HG03460 (cell line): ENCODE measurements at regions not wholly inside any gene's neighbourhood (a gene's known extent, or its start where the extent isn't known, plus 50 kb on each side); places are given as distances from the start of the nearest gene placed in this dataset.
"Not testable (repeated sequence)": the region's sequence is repeated elsewhere in the genome, so short reads cannot be mapped to it uniquely, and the experiment has no call there.

ENCODE experiments used
- ATAC-seq: cut with Tn5 transposase; IDR thresholded peaks from one replicate; pipeline ENCODE4 v1.9.1; 2021; ENCODE audit not compliant: unreplicated experiment

GRCh38 chr2:77831898-77832297, 309.7 kb upstream of the LRRTM4 start:
- no peak for ATAC-seq

- no peak for ATAC-seq
Observed at GRCh38 chr2:77834360-77835002, 312.3 kb upstream of the LRRTM4 start.

- no peak for ATAC-seq
Observed at GRCh38 chr2:77838441-77838840, 316.3 kb upstream of the LRRTM4 start.

DNA sequence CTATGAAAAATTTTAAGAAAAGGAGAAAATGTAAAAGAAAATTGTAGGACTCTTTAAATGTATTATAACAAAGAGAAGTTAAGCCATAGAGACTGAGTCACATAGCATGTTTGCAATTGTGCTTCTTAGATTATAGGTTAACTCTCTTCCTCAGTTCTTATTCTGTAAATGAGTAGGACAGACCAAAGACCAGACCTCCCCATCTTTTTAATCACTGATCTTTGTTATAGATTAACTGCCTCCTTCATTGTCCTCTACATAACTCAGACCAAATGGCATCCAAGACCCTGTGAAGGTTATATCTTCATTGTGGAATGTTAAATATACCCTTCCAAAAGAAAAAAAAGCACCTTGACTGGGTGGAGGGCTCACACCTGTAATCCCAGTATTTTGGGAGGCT, 316.9 kb upstream of the LRRTM4 start:
- peak; percentile 82 for ATAC-seq

- no peak for ATAC-seq
Observed at GRCh38 chr2:77862120-77862519, 339.9 kb upstream of the LRRTM4 start.

DNA sequence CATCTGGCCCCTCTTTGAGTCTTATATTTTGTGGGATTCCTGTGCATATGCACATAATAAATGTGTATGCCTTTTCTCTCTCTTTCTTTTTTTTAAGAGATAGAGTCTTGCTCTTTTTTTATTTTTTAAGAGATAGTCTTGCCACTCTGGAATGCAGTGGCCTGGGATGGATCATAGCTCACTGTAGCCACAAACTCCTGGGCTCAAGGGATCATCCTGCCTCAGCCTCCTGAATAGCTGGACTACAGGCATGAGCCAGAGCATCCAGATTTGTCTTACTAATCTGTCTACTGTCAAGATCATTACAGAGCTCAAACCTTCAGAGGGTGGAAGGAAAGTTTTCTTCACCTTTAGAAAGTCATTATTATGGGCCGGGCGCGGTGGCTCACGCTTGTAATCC, 342.2 kb upstream of the LRRTM4 start:
- ATAC-seq, result no peak

DNA sequence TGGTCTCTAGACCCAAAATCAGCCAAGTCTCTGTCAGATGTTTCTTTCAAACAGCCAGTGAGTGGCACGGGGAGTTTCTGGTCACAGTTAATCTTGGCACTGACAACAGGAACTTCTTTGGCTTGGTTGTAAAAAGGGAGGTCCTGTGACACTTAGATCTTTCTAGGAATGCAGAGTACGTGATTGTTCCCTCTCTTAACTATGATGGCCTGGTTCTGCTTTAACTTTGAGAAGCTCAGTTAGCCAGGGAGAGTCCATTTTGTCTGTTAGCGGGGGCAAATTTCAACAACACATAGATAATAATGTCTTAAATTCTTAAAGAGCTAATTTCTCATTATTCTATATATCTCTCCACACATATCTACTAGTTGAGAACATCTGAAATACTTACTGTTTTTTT, 344.5 kb upstream of the LRRTM4 start:
- no peak for ATAC-seq

DNA sequence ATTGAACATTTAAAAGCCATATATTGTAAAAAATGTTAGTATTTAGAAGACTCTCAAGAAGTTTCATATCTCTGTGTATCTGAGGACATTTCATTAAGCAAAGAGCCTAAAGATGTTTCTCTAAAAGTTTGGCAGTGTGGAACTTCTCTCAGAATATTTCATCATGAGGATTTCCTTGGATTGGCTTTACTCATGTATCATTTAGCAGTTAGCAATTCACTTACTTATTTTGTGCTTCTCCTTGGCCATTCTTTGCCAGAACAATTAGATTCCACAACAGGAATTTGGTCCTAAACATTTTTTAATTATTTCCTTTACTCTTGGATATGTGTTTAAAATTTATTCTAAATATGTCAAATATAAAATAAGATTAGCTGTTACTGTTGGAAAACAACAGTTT, 345.0 kb upstream of the LRRTM4 start:
- no peak for ATAC-seq

- ATAC-seq, result no peak
Observed at GRCh38 chr2:77873506-77873905, 351.3 kb upstream of the LRRTM4 start.

GRCh38 chr2:77900211-77900610, 378.0 kb upstream of the LRRTM4 start:
- ATAC-seq, result not testable (repeated sequence)

DNA sequence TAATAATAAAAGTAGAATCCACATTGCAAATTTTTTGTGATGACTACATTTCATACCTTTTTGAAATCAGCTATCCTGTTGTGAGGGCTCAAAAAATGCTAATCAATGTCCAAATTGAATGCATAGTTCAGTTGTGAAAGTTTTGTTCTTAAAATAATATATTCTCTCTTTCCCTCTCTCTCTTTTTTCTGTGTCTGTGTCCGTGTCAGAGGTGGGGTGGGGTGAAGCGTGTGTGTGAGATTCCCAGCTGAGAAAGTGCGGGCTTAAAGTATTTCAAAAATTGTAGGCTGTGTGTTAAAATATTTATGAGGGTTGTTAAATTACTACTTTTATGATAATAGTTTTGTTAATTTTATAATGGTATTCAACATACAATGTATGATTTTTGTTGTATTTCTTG, 388.0 kb upstream of the LRRTM4 start:
- ATAC-seq, result no peak

DNA sequence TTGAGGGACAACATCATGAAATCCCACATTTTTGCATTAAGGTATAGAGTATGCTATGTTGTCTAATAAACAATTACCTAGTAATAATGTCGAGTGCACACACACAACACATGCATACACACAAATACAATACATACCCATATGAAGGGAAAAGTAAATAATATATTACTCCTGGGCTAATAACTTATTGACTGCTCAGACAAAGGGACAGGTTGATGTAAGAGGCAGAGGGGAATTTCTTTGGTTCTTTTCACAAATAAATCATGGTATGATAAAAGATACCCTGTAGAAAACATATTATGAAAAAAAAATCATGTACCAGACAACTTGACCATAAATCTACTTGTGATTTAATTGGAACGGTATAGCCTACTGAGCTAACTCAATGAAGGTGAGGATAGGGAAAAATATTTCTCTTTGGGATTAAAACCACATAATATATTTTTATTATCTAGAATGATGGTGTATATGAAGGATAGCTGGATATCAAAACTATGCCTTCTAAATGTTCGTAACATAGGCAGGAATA, 398.7 kb upstream of the LRRTM4 start:
- no peak for ATAC-seq

GRCh38 chr2:77922567-77922966, 400.4 kb upstream of the LRRTM4 start:
- no peak for ATAC-seq

GRCh38 chr2:77937366-77937765, 415.2 kb upstream of the LRRTM4 start:
- no peak for ATAC-seq

- no peak for ATAC-seq
Observed at GRCh38 chr2:77938462-77938861, 416.3 kb upstream of the LRRTM4 start.

- no peak for ATAC-seq
Observed at GRCh38 chr2:77939370-77939769, 417.2 kb upstream of the LRRTM4 start.

DNA sequence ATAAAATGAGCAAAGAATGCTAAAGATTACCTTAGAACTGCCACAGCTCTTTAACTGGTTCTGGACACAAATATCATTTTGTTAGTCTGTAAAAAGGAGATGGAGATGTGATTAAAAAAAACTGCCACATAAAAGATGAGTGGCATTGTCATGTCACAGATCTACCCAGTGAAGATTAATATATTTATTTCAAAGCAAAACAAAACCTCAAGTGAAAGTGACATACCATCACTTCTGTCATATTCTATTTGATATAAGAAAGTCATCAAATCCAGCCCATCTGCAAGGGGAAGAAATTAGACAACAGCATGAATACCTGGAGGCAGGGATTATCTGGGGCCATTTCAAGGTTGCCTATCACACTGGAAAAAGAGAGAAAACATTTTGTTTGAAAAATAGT, 417.6 kb upstream of the LRRTM4 start:
- no peak for ATAC-seq

DNA sequence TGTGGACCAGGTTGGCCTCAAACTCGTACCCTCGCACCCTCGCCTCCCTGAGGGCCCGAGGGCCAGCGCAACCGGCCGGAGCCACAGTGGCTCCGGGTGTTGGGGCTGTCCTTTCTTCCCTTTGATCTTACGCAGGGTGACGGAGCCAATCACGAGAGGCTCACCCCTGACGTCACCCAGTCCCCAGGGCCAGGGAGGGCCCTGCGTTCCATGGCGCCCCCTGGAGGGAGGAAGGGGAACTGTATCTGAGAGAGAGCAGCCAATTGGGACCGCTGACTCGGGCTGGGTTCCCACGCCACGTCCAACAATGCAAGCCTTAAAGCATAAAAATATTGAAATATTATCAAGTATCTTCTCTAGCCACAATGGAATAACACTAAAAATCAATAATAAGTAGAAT, 432.8 kb upstream of the LRRTM4 start:
- no peak for ATAC-seq

- no peak for ATAC-seq
Observed at GRCh38 chr2:77962943-77963342, 440.8 kb upstream of the LRRTM4 start.

GRCh38 chr2:77977471-77978063, 455.4 kb upstream of the LRRTM4 start:
- ATAC-seq, result no peak

- ATAC-seq, result no peak
Observed at GRCh38 chr2:77995161-77995560, 473.0 kb upstream of the LRRTM4 start.

DNA sequence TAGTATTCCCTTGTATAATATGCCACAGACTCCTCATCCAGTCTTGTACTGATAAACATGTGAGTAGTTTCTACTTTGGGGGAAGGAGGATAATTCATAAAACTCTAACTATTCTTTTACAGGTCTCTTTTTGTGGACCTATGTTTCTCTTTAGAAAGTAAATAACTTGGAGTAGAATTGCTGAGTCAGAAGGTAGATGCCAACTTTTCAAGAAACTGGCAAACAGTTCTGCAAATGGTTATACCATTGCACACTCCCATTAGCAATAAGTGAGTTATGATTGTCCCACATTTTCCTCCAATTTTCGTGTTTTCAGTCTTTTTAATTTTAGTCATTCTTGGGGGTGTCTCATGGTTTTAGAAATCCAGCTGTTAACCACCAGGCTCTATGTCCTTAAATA, 477.2 kb upstream of the LRRTM4 start:
- no peak for ATAC-seq

DNA sequence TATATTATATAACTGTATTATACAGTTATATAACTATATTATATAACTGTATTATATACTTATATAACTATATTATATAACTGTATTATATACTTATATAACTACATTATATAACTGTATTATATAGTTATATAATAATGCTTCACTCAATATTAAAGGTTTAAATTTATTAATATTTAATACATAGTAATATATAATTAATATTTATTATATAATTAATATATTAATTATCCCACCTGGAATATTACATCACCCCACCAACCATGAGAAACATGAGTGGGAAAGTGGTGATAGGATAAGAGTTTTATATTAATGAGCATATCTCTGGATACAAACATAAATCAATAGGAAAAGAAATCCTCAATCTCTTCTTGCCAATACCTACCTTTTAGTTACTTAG, 487.1 kb upstream of the LRRTM4 start:
- ATAC-seq, result no peak
